Right lung (tissue), 2 donors: ENCODE measurements at regions not wholly inside any gene's neighbourhood (a gene's known extent, or its start where the extent isn't known, plus 50 kb on each side); places are given as distances from the start of the nearest gene placed in this dataset.

Experiments
- DNase-seq, 2 donors: peaks; one replicate each; pipeline ENCODE4 v3.0.0-alpha.2; 2013

- DNase-seq: no peak
Observed at GRCh38 chr9:120212853-120213200, 367.1 kb downstream of the CDK5RAP2 start.

DNA sequence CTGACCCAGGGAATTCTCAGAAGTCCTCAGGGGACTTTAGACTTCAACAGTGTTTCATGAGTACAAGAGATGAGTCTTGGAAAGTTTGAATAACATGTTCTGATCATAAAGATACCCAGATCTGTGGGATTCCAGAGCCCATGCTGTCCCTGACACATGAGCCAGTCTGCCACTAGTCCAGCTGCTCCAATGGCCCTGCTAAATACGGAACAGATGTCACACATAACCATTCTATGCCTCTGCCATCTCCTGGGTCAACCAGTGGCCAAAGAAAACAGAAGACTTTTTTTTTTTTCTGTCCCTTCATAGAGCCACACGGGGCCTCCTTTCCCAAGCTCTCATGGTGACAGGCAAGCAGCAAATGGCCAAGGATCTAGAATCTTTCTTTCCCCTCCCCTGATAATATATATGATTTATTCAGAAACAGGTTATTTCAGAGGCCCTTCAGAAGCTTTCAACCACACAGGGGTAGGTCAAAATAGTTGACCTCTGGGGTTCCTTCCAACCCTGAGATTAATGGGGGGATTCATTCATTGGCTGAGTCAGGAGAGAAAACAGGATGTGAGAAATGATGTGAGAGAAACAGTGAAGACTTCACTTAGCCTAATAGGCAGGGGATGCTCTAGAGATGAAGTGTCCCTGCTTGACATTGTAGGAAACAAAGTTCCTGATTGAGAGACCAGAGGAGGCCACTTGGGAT, 367.7 kb downstream of the CDK5RAP2 start:
- no peak for DNase-seq

DNA sequence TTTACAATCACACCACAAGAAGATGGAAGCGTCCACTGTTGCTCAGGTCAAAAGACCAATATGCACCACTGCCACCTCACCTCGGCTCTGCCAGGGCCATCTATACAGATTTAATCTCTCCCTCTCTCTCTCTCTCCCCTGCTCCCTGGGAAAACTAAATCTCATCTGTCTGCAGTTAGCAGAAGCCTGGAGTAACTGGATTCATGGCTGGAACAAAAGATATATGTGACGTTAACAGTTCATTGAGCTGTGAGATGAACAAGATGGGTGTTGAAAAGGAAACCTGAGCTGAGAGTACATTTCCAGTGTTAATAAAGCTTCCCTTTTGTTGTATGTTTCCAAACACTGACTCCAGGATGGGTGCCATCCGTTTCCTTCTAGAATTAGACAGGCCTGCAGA, 369.7 kb downstream of the CDK5RAP2 start:
- DNase-seq: no peak

GRCh38 chr9:120202856-120203654, 376.9 kb downstream of the CDK5RAP2 start:
- no peak for DNase-seq

DNA sequence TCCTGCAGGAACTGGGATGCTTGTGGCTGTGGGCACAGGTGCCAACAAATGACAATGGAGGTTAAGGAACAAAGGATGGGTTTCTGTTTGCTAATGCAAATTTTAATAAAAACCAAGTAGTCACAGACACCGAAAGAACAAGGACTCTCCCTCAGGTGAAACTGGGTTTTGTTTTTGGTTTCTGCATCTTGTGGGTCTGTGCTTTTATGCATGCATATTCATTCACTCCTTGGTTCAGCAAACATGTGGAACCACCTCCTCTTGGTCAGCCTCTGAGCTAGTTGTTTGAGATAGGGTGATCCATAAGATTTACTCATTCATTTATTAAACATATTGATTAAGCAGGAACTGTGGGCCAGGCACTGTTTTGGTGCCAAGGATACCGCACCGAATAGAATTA, 381.9 kb downstream of the CDK5RAP2 start:
- DNase-seq: no peak

- no peak for DNase-seq
Observed at GRCh38 chr9:120197605-120198004, 382.4 kb downstream of the CDK5RAP2 start.

- DNase-seq: no peak
Observed at GRCh38 chr9:120191141-120191540, 388.8 kb downstream of the CDK5RAP2 start.

DNA sequence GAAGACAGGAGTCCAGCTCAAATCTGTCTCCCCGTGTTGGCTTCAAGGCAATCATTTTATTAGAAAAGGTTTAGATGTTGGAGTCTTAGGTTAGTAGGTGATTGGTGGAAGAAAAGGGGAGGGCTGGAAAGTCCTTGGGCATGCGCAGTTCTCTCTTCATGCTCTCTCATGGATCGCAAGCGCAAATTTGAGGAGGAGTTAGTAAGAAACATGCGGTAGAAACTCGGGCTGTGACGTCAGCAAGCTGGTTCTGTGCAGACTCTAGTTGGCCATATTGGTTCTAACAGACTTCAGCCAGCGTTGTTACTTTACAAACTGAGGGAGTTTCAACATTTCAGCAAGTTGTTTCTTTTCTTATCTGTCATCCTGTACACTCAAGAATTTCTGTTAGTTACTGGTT, 392.2 kb downstream of the CDK5RAP2 start:
- DNase-seq: no peak

DNA sequence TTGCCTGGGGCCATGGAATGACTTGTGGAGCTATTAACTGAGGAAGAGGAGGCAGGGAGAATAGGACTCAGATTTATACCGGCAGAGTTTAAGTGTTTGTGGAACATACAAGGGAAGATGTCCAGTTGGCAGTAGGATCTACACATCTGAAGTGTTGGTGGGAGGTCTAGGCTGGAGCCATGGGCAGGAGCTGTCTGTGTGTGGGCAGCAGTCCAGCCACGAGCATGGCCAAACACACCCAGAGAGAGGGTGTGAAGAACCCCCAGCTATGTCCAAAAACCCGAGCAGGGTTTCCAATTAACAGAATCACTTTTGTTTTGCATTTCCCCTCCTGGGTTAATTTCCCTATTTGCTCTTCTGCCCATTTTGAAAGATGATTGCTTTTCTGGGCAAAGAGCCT, 393.7 kb downstream of the CDK5RAP2 start:
- DNase-seq: no peak

DNA sequence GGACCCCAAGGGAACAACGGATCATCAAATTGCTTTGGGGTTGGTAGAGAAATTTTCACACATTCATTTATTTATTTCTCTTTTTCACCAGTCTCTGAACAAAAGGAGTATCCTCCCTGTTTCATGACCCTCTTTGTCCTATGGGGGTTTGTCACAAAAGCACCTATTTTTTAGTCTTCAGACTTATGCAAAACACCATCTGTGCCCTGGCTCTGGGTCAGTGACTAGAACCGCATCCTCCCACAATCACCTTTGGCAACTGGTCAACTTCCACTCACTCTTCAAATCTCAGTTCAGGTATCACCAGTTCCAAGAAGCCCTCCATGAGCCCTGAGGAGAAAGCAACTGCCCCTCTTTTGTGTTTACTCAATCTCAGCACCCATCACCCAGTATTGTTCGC, 395.7 kb downstream of the CDK5RAP2 start:
- DNase-seq: no peak

DNA sequence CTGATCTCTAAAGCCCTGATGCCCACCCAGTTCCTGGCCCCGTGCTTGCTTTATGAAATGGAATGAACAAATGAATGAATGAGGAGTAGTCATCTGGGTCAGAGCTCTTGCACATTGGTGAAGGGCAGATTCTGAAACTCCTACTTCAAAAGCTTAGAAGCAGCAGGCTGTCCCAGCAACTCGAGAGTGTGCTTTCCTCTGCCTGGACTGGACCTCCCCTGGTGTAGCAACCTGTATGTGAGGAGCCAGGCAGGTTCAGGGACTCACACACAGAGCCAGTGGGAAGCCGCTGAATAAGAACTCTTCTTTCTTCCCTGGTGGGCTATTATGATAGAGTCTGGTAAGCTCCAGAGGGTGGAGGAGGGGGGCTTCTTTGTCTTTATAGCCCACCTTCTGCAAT, 396.4 kb downstream of the CDK5RAP2 start:
- DNase-seq: no peak

DNA sequence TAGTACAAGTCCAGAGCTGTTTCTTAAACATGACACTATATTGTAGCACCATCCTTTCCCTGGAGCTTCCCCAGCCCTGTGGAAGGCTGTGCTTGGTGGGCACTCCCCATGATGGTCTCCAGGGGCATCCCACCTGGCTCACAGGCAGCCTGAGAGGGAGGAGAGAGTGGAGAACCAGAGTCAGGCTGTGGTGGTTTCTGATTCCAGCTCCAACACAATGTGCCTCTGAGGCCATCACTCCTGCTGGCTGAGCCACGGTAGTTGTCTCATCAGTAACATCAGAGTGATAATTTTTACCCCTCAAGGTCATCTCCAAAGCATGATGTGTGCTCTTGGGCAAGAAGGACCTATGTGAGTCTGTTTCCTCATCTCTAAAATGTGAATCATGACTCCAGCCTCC, 398.0 kb downstream of the CDK5RAP2 start:
- no peak for DNase-seq

GRCh38 chr9:120177121-120177520, 402.8 kb downstream of the CDK5RAP2 start:
- no peak for DNase-seq

DNA sequence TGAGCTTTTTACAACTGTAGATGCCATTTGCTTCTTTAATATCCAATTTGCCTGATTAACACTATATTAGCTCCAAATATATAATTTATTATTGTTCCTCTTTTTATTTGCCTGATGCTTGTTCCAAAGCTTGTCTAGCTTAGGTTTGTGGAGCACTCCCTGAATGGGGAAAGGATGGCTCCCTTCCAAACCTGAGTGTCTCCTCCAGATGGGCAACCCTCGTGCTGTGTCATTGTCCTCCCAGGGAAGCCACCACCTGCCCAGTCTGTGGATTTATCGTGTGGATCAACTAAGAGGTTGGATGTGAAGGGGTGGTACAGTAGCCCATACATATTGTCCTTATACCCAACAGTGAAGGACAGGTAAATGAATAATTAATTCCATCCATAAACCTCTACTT, 404.9 kb downstream of the CDK5RAP2 start:
- no peak for DNase-seq

GRCh38 chr9:120161776-120162175, 418.2 kb downstream of the CDK5RAP2 start:
- DNase-seq: no peak

GRCh38 chr9:120158221-120158620, 421.7 kb downstream of the CDK5RAP2 start:
- no peak for DNase-seq

DNA sequence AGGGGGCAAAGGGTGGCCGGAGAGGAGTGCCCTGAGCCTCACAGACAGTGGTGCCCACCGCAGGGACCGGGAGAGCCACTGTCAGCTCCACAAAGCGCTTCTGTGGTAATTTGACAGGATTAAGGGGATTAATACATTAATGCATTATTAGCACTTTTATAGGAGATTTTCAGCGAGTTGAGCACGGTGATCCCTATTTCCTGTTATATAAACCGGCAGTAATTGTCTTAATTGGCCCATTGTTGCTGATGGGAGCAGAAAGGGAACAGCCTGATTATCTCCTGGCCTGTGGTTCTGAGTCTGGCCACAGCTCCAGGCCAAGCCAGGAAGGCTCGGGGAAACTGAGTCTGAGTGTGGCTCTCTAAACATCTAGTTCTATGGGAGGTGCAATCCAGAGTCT, 423.6 kb downstream of the CDK5RAP2 start:
- no peak for DNase-seq

DNA sequence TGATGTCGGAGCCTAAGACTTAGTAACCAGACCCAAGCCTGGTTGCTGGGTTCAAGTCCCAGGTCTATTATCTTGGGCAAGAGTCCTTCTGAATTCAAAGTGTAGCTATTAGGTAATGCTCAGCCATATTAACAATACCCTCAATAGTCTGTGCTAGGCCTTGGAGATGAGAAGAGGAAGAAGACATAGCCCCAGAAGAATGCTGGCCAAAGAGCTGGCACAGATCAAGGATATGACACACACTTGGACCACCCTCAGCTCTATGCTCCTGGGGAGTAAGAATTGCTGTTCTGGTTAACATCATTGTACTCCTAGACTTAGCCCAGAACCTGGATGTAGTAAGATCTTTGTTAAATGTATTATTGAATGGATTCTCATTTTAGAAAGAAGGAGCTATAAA, 426.7 kb downstream of the CDK5RAP2 start:
- no peak for DNase-seq

GRCh38 chr9:120152295-120152694, 427.7 kb downstream of the CDK5RAP2 start:
- peak in 1 of 2 donors; percentile 10 for DNase-seq

GRCh38 chr9:120151806-120152205, 428.2 kb downstream of the CDK5RAP2 start:
- no peak for DNase-seq

- DNase-seq: no peak
Observed at GRCh38 chr9:120151149-120151548, 428.8 kb downstream of the CDK5RAP2 start.

DNA sequence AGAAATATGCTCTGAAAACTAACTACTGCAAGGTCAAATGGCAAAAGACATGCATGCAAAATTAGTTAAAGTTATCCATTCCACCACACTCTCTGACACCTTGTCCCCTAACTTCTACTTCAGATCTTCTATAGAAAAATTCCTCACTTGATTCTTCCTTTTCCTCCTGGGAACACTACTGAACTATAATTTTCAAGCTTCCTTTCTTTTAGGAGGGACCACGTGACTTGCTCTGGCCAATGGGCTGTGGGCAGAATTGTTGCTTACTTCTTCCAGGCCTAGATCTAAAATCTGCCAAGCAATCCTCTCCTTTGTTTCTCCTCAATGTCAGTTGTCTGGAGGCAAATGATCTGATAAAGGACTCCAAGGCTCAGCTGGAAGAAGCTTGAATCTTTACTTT, 441.0 kb downstream of the CDK5RAP2 start:
- DNase-seq: no peak

DNA sequence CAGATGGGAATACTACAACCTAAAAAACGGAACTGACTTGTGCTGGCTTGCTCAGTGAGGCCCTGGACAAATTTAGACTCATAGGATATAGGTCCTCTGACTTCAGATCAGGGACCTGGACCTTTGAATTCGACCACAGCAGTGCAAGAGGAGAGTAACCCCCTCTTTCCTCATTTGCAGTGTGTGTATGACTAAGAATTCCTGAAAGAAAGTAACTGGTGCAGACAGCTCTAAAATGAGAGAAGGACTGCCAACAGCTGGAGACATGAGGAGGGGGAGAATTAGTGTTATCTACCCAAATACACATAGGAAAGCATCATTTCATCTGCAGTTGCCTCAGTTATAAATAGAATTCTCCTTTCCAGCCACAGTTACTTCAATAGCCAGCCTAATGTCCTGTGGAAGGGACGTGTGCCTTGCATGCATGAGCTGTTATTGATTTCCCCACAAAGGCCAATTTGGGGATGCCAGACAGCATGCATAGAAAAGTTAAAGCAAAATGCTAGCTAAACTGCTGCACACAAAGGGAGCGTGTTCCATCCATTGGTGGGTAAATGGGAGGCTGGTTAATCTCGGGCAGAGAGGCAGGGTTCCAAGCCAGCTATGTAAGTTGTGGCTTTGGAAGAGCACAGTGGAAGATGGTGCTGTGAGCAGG, 442.7 kb downstream of the CDK5RAP2 start:
- DNase-seq: no peak
